ENCODE measurements at regions not wholly inside any gene's neighbourhood (a gene's known extent, or its start where the extent isn't known, plus 50 kb on each side); places are given as distances from the start of the nearest gene placed in this dataset.
A peak's percentile ranks its signal among the peaks of the same experiment; 100 is the strongest.

- Histone ChIP-seq H3K4me3 (no peak overlapping the region), H3K27me3 (no peaks in the 10 kb centered on the region), H3K4me1 (no peaks in the 10 kb centered on the region), H3K9me3 (no peaks in the 10 kb centered on the region), H3K27ac (peak overlapping the region in 1 of 4 donors; percentile 8), H3K36me3 (no peaks in the 10 kb centered on the region)
- no peak for DNase-seq
- no peak for ATAC-seq
- in situ Hi-C loops (cut with MboI; ENCODE audit: low sequenced_read_pairs in 4 of 4) (no loop called here), intact Hi-C loops (cut with DNase I; ENCODE audit: low total_unique reads) (no loop called here)
- TF ChIP-seq POLR2A (IDR thresholded peaks at IDR 0.05) (no peak), CTCF (IDR thresholded peaks at IDR 0.05 in 4 of 5, conservative IDR thresholded peaks at IDR 0.05 in 1 of 5) (no peak)
Measured at GRCh38 chr10:89092981-89093380, 102.4 kb downstream of the FAS start.

GRCh38 chr10:89092439-89092838 is 101.8 kb downstream of the FAS start:
- no peak overlapping the region for H3K4me3 ChIP-seq
- peaks cover 0 to 2% of the 10 kb centered on the region in 2 donors for H3K4me1 ChIP-seq
- TF ChIP-seq CTCF (IDR thresholded peaks at IDR 0.05 in 4 of 5, conservative IDR thresholded peaks at IDR 0.05 in 1 of 5) (no peak), POLR2A (IDR thresholded peaks at IDR 0.05) (no peak)
- no peaks in the 10 kb centered on the region for H3K36me3 ChIP-seq
- H3K9me3 ChIP-seq: no peaks in the 10 kb centered on the region
- in situ Hi-C loops (cut with MboI; ENCODE audit: low sequenced_read_pairs in 4 of 4) (no loop called here), intact Hi-C loops (cut with DNase I; ENCODE audit: low total_unique reads) (no loop called here)
- DNase-seq: no peak
- H3K27me3 ChIP-seq: no peaks in the 10 kb centered on the region
- ATAC-seq: no peak
- peak overlapping the region in 1 of 4 donors; percentile 8 for H3K27ac ChIP-seq

GRCh38 chr10:89091496-89091895 is 100.9 kb downstream of the FAS start:
- Histone ChIP-seq H3K27me3 (no peaks in the 10 kb centered on the region), H3K4me1 (peaks cover 0 to 8% of the 10 kb centered on the region in 2 donors), H3K4me3 (no peak overlapping the region), H3K27ac (no peak overlapping the region), H3K36me3 (no peaks in the 10 kb centered on the region), H3K9me3 (no peaks in the 10 kb centered on the region)
- ATAC-seq: no peak
- TF ChIP-seq POLR2A (IDR thresholded peaks at IDR 0.05) (no peak), CTCF (IDR thresholded peaks at IDR 0.05 in 4 of 5, conservative IDR thresholded peaks at IDR 0.05 in 1 of 5) (no peak)
- in situ Hi-C loops (cut with MboI; ENCODE audit: low sequenced_read_pairs in 4 of 4) (no loop called here), intact Hi-C loops (cut with DNase I; ENCODE audit: low total_unique reads) (no loop called here)
- no peak for DNase-seq

GRCh38 chr10:89090756-89091445 is 100.3 kb downstream of the FAS start:
- peak overlapping the region in 2 of 4 donors; percentile 13 to 15 for H3K27ac ChIP-seq
- TF ChIP-seq CTCF (IDR thresholded peaks at IDR 0.05 in 4 of 5, conservative IDR thresholded peaks at IDR 0.05 in 1 of 5) (no peak), POLR2A (IDR thresholded peaks at IDR 0.05) (no peak)
- no peaks in the 10 kb centered on the region for H3K9me3 ChIP-seq
- H3K4me3 ChIP-seq: no peak overlapping the region
- in situ Hi-C loops (cut with MboI; ENCODE audit: low sequenced_read_pairs in 4 of 4): no loop called here
- DNase-seq (no peak), ATAC-seq (no peak)
- intact Hi-C loops (cut with DNase I; ENCODE audit: low total_unique reads): no loop called here
- peaks cover 0 to 8% of the 10 kb centered on the region in 2 donors for H3K4me1 ChIP-seq
- H3K36me3 ChIP-seq: no peaks in the 10 kb centered on the region
- no peaks in the 10 kb centered on the region for H3K27me3 ChIP-seq
